Testis (tissue), 2 donors: ENCODE measurements at regions not wholly inside any gene's neighbourhood (a gene's known extent, or its start where the extent isn't known, plus 50 kb on each side); places are given as distances from the start of the nearest gene placed in this dataset.

Experiments used
- POLR2A ChIP-seq: fragments of 450-650 bp; IDR thresholded peaks from one replicate; pipeline ENCODE4 v1.6.1; 2017; ENCODE audit warnings: antibody characterized with exemption, mild to moderate bottlenecking, moderate library complexity
- TF ChIP-seq, protein P1 (sequence below), 3 experiments: fragments of 450-650 bp in 2 of 3; fragments of 200-600 bp in 1 of 3; sonication (generic) in 1 of 3; IDR thresholded peaks; one replicate each; pipeline ENCODE4 v1.5.1; 2016 to 2019; ENCODE audit warnings: antibody characterized with exemption in 3 of 3, mild to moderate bottlenecking in 2 of 3, moderate library complexity in 1 of 3

DNA sequence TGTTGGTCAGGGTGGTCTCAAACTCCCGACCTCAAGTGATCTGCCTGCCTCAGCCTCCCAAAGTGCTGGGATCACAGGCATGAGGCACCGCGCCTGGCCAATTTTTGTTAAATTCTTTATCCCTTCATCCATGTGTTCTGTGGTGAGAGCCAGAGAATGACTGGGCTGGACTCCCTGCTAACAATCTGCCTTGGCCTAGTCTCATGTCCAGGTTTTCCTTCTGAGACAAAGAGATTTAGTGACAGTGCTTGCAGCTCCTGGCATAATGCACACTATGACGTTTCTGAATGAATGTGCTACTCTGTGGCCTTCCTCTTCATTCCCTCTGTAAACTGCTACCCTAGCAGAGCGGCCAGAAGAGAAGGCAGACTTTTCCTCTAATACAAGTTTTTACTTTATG is 79.3 kb downstream of the FOXD1 start:
- TF ChIP-seq, protein P1, sequence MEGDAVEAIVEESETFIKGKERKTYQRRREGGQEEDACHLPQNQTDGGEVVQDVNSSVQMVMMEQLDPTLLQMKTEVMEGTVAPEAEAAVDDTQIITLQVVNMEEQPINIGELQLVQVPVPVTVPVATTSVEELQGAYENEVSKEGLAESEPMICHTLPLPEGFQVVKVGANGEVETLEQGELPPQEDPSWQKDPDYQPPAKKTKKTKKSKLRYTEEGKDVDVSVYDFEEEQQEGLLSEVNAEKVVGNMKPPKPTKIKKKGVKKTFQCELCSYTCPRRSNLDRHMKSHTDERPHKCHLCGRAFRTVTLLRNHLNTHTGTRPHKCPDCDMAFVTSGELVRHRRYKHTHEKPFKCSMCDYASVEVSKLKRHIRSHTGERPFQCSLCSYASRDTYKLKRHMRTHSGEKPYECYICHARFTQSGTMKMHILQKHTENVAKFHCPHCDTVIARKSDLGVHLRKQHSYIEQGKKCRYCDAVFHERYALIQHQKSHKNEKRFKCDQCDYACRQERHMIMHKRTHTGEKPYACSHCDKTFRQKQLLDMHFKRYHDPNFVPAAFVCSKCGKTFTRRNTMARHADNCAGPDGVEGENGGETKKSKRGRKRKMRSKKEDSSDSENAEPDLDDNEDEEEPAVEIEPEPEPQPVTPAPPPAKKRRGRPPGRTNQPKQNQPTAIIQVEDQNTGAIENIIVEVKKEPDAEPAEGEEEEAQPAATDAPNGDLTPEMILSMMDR (IDR thresholded peaks at IDR 0.05), result no peak
- no peak for TF ChIP-seq POLR2A
